IMR-90 (cell line): ENCODE measurements at regions not wholly inside any gene's neighbourhood (a gene's known extent, or its start where the extent isn't known, plus 50 kb on each side); places are given as distances from the start of the nearest gene placed in this dataset.

Experiments used
- BHLHE40 ChIP-seq: fragments of 150-350 bp; IDR thresholded peaks from 2 replicates; pipeline ENCODE4 v1.6.1; 2016; ENCODE audit warnings: mild to moderate bottlenecking, low read depth, low read length
- CEBPB ChIP-seq: IDR thresholded peaks from 2 replicates; pipeline ENCODE4 v1.6.1; 2012; ENCODE audit warnings: low read depth, low read length, improper control_type of control experiment
- CHD1 ChIP-seq: IDR thresholded peaks from 2 replicates; pipeline ENCODE4 v1.6.1; 2012; ENCODE audit warnings: low read depth, low read length, improper control_type of control experiment
- FOS ChIP-seq: fragments of 150-350 bp; IDR thresholded peaks from 2 replicates; pipeline ENCODE4 v1.6.1; 2016; ENCODE audit warnings: low read depth, low read length
- MAFK ChIP-seq: IDR thresholded peaks from 2 replicates; pipeline ENCODE4 v1.6.1; 2012; ENCODE audit warnings: low read depth, low read length, improper control_type of control experiment
- MAZ ChIP-seq: IDR thresholded peaks from 2 replicates; pipeline ENCODE4 v1.6.1; 2012; ENCODE audit warnings: low read depth, mild to moderate bottlenecking, low read length, improper control_type of control experiment, moderate library complexity, borderline replicate concordance
- POLR2A ChIP-seq: IDR thresholded peaks from 2 replicates; pipeline ENCODE4 v1.6.1; 2012; ENCODE audit warnings: mild to moderate bottlenecking, low read depth, low read length
- RAD21 ChIP-seq: IDR thresholded peaks from 2 replicates; pipeline ENCODE4 v1.6.1; 2012; ENCODE audit warnings: low read length, improper control_type of control experiment
- RCOR1 ChIP-seq: IDR thresholded peaks from 2 replicates; pipeline ENCODE4 v1.6.1; 2012; ENCODE audit warnings: mild to moderate bottlenecking, low read length, improper control_type of control experiment; ENCODE audit not compliant: insufficient replicate concordance
- SMC3 ChIP-seq: fragments of 150-350 bp; IDR thresholded peaks from 2 replicates; pipeline ENCODE4 v1.6.1; 2016; ENCODE audit warnings: low read depth, mild to moderate bottlenecking, antibody characterized with exemption, low read length, moderate library complexity
- TF ChIP-seq, protein P1 (sequence below): conservative IDR thresholded peaks from 2 replicates; pipeline ENCODE4 v1.5.1; 2012; ENCODE audit warnings: mild to moderate bottlenecking, low read depth, low read length, improper control_type of control experiment
- TF ChIP-seq, protein P2 (sequence below): fragments of 150-350 bp; IDR thresholded peaks from 2 replicates; pipeline ENCODE4 v1.6.1; 2017; ENCODE audit warnings: mild to moderate bottlenecking, antibody characterized with exemption, low read length, low read depth
- TF ChIP-seq, protein P3 (sequence below): fragments of 150-350 bp; IDR thresholded peaks from 2 replicates; pipeline ENCODE4 v1.6.1; 2016; ENCODE audit warnings: low read depth, mild to moderate bottlenecking, low read length, moderate library complexity, borderline replicate concordance

DNA sequence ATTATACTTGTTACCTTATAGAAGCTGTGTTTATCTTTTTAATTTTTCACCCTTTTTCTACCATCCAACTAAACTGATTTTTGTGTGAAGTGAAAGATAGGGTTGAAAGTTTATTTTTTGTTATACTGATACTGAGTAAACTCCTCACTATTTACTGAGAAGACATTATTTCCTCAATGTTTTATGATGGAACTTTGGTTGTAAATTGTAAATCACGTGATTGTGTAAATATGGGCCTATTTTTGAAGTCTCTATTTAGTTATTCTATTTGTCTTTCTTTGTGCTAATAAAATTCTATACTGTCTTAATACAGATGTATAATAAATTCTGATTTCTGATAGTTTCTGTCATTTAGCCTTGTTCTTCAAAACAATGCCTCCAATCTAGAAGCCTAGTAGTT, 697.2 kb upstream of the SLC8A1 start:
- TF ChIP-seq, protein P1, sequence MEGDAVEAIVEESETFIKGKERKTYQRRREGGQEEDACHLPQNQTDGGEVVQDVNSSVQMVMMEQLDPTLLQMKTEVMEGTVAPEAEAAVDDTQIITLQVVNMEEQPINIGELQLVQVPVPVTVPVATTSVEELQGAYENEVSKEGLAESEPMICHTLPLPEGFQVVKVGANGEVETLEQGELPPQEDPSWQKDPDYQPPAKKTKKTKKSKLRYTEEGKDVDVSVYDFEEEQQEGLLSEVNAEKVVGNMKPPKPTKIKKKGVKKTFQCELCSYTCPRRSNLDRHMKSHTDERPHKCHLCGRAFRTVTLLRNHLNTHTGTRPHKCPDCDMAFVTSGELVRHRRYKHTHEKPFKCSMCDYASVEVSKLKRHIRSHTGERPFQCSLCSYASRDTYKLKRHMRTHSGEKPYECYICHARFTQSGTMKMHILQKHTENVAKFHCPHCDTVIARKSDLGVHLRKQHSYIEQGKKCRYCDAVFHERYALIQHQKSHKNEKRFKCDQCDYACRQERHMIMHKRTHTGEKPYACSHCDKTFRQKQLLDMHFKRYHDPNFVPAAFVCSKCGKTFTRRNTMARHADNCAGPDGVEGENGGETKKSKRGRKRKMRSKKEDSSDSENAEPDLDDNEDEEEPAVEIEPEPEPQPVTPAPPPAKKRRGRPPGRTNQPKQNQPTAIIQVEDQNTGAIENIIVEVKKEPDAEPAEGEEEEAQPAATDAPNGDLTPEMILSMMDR = no peak
- TF ChIP-seq POLR2A (no peak), MAZ (no peak), RAD21 (no peak), CEBPB (no peak), RCOR1 (no peak), CHD1 (no peak), BHLHE40 (no peak), SMC3 (no peak), MAFK (no peak), FOS (no peak)
- TF ChIP-seq, protein P2, sequence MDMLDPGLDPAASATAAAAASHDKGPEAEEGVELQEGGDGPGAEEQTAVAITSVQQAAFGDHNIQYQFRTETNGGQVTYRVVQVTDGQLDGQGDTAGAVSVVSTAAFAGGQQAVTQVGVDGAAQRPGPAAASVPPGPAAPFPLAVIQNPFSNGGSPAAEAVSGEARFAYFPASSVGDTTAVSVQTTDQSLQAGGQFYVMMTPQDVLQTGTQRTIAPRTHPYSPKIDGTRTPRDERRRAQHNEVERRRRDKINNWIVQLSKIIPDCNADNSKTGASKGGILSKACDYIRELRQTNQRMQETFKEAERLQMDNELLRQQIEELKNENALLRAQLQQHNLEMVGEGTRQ = no peak
- TF ChIP-seq, protein P3, sequence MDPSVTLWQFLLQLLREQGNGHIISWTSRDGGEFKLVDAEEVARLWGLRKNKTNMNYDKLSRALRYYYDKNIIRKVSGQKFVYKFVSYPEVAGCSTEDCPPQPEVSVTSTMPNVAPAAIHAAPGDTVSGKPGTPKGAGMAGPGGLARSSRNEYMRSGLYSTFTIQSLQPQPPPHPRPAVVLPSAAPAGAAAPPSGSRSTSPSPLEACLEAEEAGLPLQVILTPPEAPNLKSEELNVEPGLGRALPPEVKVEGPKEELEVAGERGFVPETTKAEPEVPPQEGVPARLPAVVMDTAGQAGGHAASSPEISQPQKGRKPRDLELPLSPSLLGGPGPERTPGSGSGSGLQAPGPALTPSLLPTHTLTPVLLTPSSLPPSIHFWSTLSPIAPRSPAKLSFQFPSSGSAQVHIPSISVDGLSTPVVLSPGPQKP = no peak
